Glutamatergic neuron (in vitro differentiated cells): ENCODE measurements at regions not wholly inside any gene's neighbourhood (a gene's known extent, or its start where the extent isn't known, plus 50 kb on each side); places are given as distances from the start of the nearest gene placed in this dataset.

Experiments
- DNase-seq: peaks from one replicate; pipeline ENCODE4 v3.0.0; 2022
- H3K27ac Mint-ChIP-seq: one replicate; pipeline ENCODE4 v1.8.0; 2020; ENCODE audit warnings: mild to moderate bottlenecking, mixed read lengths, inconsistent platforms; ENCODE audit not compliant: unreplicated experiment
- H3K27me3 Mint-ChIP-seq: one replicate; pipeline ENCODE4 v1.8.0; 2020; ENCODE audit warnings: mild to moderate bottlenecking, moderate library complexity, mixed read lengths, inconsistent platforms; ENCODE audit not compliant: unreplicated experiment
- H3K36me3 Mint-ChIP-seq: one replicate; pipeline ENCODE4 v1.8.0; 2020; ENCODE audit warnings: mild to moderate bottlenecking, mixed read lengths, inconsistent platforms; ENCODE audit not compliant: unreplicated experiment
- H3K4me1 Mint-ChIP-seq: one replicate; pipeline ENCODE4 v1.8.0; 2020; ENCODE audit warnings: mild to moderate bottlenecking, low read depth, mixed read lengths, inconsistent platforms; ENCODE audit not compliant: unreplicated experiment
- H3K4me3 Mint-ChIP-seq: one replicate; pipeline ENCODE4 v1.8.0; 2020; ENCODE audit warnings: mild to moderate bottlenecking, mixed read lengths, inconsistent platforms; ENCODE audit not compliant: unreplicated experiment
- H3K9me3 Mint-ChIP-seq: one replicate; pipeline ENCODE4 v1.8.0; 2020; ENCODE audit warnings: mild to moderate bottlenecking, moderate library complexity, mixed read lengths, inconsistent platforms; ENCODE audit not compliant: unreplicated experiment
- TF ChIP-seq, protein P1 (sequence below): fragments of 200-600 bp; sonication (generic); IDR thresholded peaks from one replicate; pipeline ENCODE4 v1.5.0; 2021; ENCODE audit not compliant: partially characterized antibody, unreplicated experiment

DNA sequence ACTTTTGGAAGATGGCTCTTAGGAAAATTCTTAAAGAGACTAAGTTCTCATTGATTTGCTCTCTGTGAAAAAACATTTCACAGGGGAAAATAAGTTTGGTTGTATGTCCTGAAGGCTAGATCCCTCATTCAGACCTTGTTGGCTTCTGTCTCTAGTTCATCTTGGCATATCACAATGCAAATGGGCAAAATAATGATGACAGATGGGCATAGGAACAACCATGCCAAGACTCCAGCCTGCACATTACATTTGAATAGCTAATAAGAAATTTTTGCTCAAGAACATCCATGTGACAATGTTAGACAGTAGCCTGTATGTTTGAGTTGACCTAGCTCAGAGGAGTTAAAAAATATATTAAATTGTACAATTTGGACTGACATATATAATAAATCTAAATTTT lies 292.9 kb downstream of the PLA2G4A start:
- TF ChIP-seq, protein P1, sequence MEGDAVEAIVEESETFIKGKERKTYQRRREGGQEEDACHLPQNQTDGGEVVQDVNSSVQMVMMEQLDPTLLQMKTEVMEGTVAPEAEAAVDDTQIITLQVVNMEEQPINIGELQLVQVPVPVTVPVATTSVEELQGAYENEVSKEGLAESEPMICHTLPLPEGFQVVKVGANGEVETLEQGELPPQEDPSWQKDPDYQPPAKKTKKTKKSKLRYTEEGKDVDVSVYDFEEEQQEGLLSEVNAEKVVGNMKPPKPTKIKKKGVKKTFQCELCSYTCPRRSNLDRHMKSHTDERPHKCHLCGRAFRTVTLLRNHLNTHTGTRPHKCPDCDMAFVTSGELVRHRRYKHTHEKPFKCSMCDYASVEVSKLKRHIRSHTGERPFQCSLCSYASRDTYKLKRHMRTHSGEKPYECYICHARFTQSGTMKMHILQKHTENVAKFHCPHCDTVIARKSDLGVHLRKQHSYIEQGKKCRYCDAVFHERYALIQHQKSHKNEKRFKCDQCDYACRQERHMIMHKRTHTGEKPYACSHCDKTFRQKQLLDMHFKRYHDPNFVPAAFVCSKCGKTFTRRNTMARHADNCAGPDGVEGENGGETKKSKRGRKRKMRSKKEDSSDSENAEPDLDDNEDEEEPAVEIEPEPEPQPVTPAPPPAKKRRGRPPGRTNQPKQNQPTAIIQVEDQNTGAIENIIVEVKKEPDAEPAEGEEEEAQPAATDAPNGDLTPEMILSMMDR, result no peak
- no peak for DNase-seq
- no peaks in the 10 kb centered on the region for H3K9me3 Mint-ChIP-seq
- H3K4me1 Mint-ChIP-seq, result no peaks in the 10 kb centered on the region
- no peak overlapping the region for H3K4me3 Mint-ChIP-seq
- no peaks in the 10 kb centered on the region for H3K36me3 Mint-ChIP-seq
- no peak overlapping the region for H3K27ac Mint-ChIP-seq
- no peaks in the 10 kb centered on the region for H3K27me3 Mint-ChIP-seq

GRCh38 chr1:187122566-187122965 lies 293.8 kb downstream of the PLA2G4A start:
- H3K4me3 Mint-ChIP-seq, result no peak overlapping the region

DNA sequence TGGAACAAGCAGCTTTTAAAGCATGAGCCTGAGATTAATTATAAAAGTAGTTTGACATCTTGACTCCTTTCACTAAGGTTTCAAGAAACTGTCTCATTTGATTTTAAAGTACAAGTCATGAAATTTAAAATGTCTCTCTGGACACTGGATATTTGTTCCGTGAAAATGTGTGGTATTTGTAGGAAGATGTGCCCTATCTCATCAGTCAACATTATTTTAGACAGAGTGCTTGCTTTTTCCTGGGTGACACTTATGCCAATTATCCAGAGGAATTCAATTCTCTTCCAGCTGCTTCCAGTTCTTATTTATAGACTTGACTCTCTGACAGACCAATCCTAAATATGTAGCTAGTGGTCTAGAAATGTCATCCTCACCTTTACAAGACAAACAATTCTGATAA lies 300.4 kb downstream of the PLA2G4A start:
- DNase-seq, result no peak
- TF ChIP-seq, protein P1, result no peak
- no peak overlapping the region for H3K4me3 Mint-ChIP-seq
- no peak overlapping the region for H3K27ac Mint-ChIP-seq
- no peaks in the 10 kb centered on the region for H3K4me1 Mint-ChIP-seq
- H3K27me3 Mint-ChIP-seq, result no peaks in the 10 kb centered on the region
- no peaks in the 10 kb centered on the region for H3K36me3 Mint-ChIP-seq
- no peaks in the 10 kb centered on the region for H3K9me3 Mint-ChIP-seq

More at GRCh38 chr1:187122566-187122965, 293.8 kb downstream of the PLA2G4A start:
- Mint-ChIP-seq H3K9me3 (no peaks in the 10 kb centered on the region), H3K36me3 (no peaks in the 10 kb centered on the region), H3K27me3 (no peaks in the 10 kb centered on the region), H3K27ac (no peak overlapping the region), H3K4me1 (no peaks in the 10 kb centered on the region)
- DNase-seq, result no peak
- TF ChIP-seq, protein P1, result no peak

DNA sequence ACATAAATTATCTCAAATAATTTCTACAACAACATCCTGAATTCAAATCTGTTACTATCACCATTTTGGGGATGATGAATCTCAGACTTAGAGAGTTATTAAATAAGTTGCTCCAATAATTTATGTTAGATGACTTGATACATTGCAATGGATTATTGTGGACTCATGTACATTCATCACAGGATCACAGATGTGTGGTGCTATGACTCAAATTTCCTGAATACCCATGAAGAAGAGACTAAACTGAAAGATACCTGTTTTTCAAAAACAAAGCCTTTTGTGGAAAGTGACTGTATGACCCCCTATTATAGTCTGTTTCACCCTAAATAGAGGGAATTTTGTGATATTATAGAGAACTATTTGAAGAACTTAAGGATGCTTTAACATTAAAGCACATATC lies 315.0 kb downstream of the PLA2G4A start:
- no peak for DNase-seq
- Mint-ChIP-seq H3K36me3 (no peaks in the 10 kb centered on the region), H3K4me3 (no peak overlapping the region), H3K27ac (no peak overlapping the region), H3K9me3 (peaks cover 2% of the 10 kb centered on the region), H3K27me3 (no peaks in the 10 kb centered on the region), H3K4me1 (no peaks in the 10 kb centered on the region)
- TF ChIP-seq, protein P1, result no peak

DNA sequence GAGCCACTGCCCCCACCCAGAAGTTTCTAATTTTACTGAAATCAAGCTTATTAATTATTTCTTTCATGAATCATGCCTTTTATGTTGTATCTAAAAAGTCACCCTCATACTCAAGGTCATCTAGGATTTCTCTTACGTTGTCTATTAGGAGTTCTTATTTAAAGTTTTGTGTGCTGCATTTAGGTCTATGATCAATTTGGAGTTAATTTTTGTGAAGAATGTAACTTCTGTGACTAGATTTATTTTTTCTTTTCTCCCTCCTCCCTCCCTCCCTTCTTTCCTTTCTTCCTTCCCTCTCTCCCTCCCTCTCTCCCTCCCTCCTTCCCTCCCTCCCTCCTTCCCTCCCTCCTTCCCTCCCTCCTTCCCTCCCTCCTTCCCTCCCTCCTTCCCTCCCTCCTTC lies 317.6 kb downstream of the PLA2G4A start:
- Mint-ChIP-seq H3K4me3 (no peak overlapping the region), H3K36me3 (no peaks in the 10 kb centered on the region)
- no peak for DNase-seq

More for the DNA sequence above, 317.6 kb downstream of the PLA2G4A start:
- Mint-ChIP-seq H3K27ac (no peak overlapping the region), H3K4me1 (no peaks in the 10 kb centered on the region), H3K27me3 (no peaks in the 10 kb centered on the region), H3K9me3 (no peaks in the 10 kb centered on the region)
- TF ChIP-seq, protein P1, result no peak
